Mesenchymal stem cell (in vitro differentiated cells and primary cell): ENCODE measurements at regions not wholly inside any gene's neighbourhood (a gene's known extent, or its start where the extent isn't known, plus 50 kb on each side); places are given as distances from the start of the nearest gene placed in this dataset.

Experiments used
- DNase-seq: peaks from one replicate; pipeline ENCODE4 v3.0.0-alpha.2; 2013
- H2AFZ ChIP-seq: one replicate; pipeline ENCODE4 v1.6.1; 2013; ENCODE audit warnings: low read depth, mild to moderate bottlenecking, control low read depth, inconsistent platforms, low read length, moderate library complexity
- H2AK5ac ChIP-seq: 2 replicates; pipeline ENCODE4 v1.6.1; 2013; ENCODE audit warnings: low read length, moderate library complexity, mild to moderate bottlenecking, inconsistent platforms; ENCODE audit not compliant: severe bottlenecking
- H2BK120ac ChIP-seq: one replicate; pipeline ENCODE4 v1.6.1; 2013; ENCODE audit warnings: low read depth, mild to moderate bottlenecking, inconsistent platforms, low read length, moderate library complexity
- H2BK12ac ChIP-seq, 2 experiments: one replicate each; pipeline ENCODE4 v1.6.1; 2013; ENCODE audit warnings: inconsistent platforms in 2 of 2, low read length in 2 of 2, mild to moderate bottlenecking in 2 of 2, moderate library complexity in 2 of 2, control low read depth in 1 of 2
- H2BK15ac ChIP-seq: one replicate; pipeline ENCODE4 v1.6.1; 2013; ENCODE audit warnings: mild to moderate bottlenecking, low read depth, inconsistent platforms; ENCODE audit not compliant: poor library complexity, severe bottlenecking
- H2BK5ac ChIP-seq: 2 replicates; pipeline ENCODE4 v1.6.1; 2013; ENCODE audit warnings: low read depth, mild to moderate bottlenecking, low read length, control low read depth, inconsistent platforms; ENCODE audit not compliant: poor library complexity, severe bottlenecking
- H3K14ac ChIP-seq, 2 experiments: one replicate each; pipeline ENCODE4 v1.6.1; 2013; ENCODE audit warnings: inconsistent platforms in 2 of 2, low read length in 2 of 2, control low read depth in 1 of 2, mild to moderate bottlenecking in 1 of 2, moderate library complexity in 1 of 2
- H3K18ac ChIP-seq, 2 experiments: one replicate each; pipeline ENCODE4 v1.6.1; 2013; ENCODE audit warnings: inconsistent platforms in 2 of 2, low read length in 2 of 2, control low read depth in 1 of 2, low read depth in 1 of 2, mild to moderate bottlenecking in 1 of 2
- H3K23ac ChIP-seq, 2 experiments: one replicate each; pipeline ENCODE4 v1.6.1; 2013; ENCODE audit warnings: inconsistent platforms in 2 of 2, low read length in 2 of 2, mild to moderate bottlenecking in 2 of 2, moderate library complexity in 2 of 2, control low read depth in 1 of 2
- H3K27ac ChIP-seq: 2 replicates; pipeline ENCODE4 v1.5.1; 2013; ENCODE audit warnings: mild to moderate bottlenecking, moderate library complexity, low read length, control low read depth, inconsistent platforms; ENCODE audit not compliant: poor library complexity, severe bottlenecking
- H3K27me3 ChIP-seq, 2 experiments: 2 replicates each; pipeline versions ENCODE4 v1.6.1 to v1.7.0; 2013; ENCODE audit warnings: low read length in 2 of 2, mild to moderate bottlenecking in 2 of 2, moderate library complexity in 2 of 2, control low read depth in 1 of 2, inconsistent platforms in 1 of 2; ENCODE audit not compliant: control insufficient read depth in 1 of 2, insufficient read depth in 1 of 2
- H3K36me3 ChIP-seq, 2 experiments: 2 replicates each; pipeline versions ENCODE4 v1.6.1 to v1.7.0; 2013; ENCODE audit warnings: low read length in 2 of 2, control low read depth in 1 of 2, inconsistent platforms in 1 of 2, low read depth in 1 of 2, mild to moderate bottlenecking in 1 of 2; ENCODE audit not compliant: insufficient read depth in 2 of 2, control insufficient read depth in 1 of 2
- H3K4ac ChIP-seq, 2 experiments: one replicate each; pipeline ENCODE4 v1.6.1; 2013; ENCODE audit warnings: inconsistent platforms in 2 of 2, low read length in 2 of 2, mild to moderate bottlenecking in 2 of 2, moderate library complexity in 2 of 2, control low read depth in 1 of 2, low read depth in 1 of 2
- H3K4me1 ChIP-seq: 2 replicates; pipeline ENCODE4 v1.6.1; 2013; ENCODE audit warnings: low read depth, low read length, control low read depth; ENCODE audit not compliant: control insufficient read depth, insufficient read depth
- H3K4me2 ChIP-seq: 2 replicates; pipeline ENCODE4 v1.6.1; 2013; ENCODE audit warnings: low read length, mild to moderate bottlenecking, inconsistent platforms; ENCODE audit not compliant: poor library complexity, severe bottlenecking
- H3K4me3 ChIP-seq, 2 experiments: 2 replicates each; pipeline versions ENCODE4 v1.5.1 to v1.7.0; 2013; ENCODE audit warnings: low read length in 2 of 2, mild to moderate bottlenecking in 2 of 2, control low read depth in 1 of 2, low read depth in 1 of 2; ENCODE audit not compliant: insufficient read depth in 1 of 2
- H3K79me1 ChIP-seq: replicated peaks from 2 replicates; pipeline ENCODE4 v1.6.1; 2013; ENCODE audit warnings: mild to moderate bottlenecking, control low read depth, low read length, inconsistent platforms; ENCODE audit not compliant: poor library complexity, severe bottlenecking
- H3K9ac ChIP-seq: 2 replicates; pipeline ENCODE4 v1.7.0; 2013; ENCODE audit warnings: mild to moderate bottlenecking, low read length, moderate library complexity
- H3K9me3 ChIP-seq: 2 replicates; pipeline ENCODE4 v1.7.0; 2013; ENCODE audit warnings: mild to moderate bottlenecking, low read length; ENCODE audit not compliant: control insufficient read depth
- H4K8ac ChIP-seq: one replicate; pipeline ENCODE4 v1.6.1; 2013; ENCODE audit warnings: inconsistent platforms, mild to moderate bottlenecking, low read length, moderate library complexity
- H4K91ac ChIP-seq: one replicate; pipeline ENCODE4 v1.6.1; 2013; ENCODE audit warnings: mild to moderate bottlenecking, low read length, inconsistent platforms
- WGBS: methylation state at CpG from one replicate; pipeline ENCODE4 v1.1.7; 2013; ENCODE audit warnings: mixed read lengths; 5-methylcytosine and 5-hydroxymethylcytosine counted together

- no peak overlapping the region for H2BK12ac ChIP-seq
These were observed 392.0 kb downstream of the EFNA5 start for GRCh38 chr5:107278774-107279173.

GRCh38 chr5:107277485-107278125 lies 393.1 kb downstream of the EFNA5 start:
- no peak overlapping the region for H2BK12ac ChIP-seq
- H4K91ac ChIP-seq, result no peak overlapping the region
- no peak overlapping the region for H3K27ac ChIP-seq
- no peak overlapping the region for H3K4ac ChIP-seq
- H3K14ac ChIP-seq, result no peak overlapping the region
- no peak overlapping the region for H2BK15ac ChIP-seq
- H3K23ac ChIP-seq, result no peak overlapping the region
- no peak for DNase-seq
- H2BK120ac ChIP-seq, result no peak overlapping the region
- peaks cover 1% of the 10 kb centered on the region for H3K4me1 ChIP-seq
- no peak overlapping the region for H3K4me2 ChIP-seq
- H3K4me3 ChIP-seq, result no peak overlapping the region
- H2AFZ ChIP-seq, result no peak overlapping the region
- peak overlapping the region; percentile 90 for H2AK5ac ChIP-seq
- no peaks in the 10 kb centered on the region for H3K79me1 ChIP-seq
- H2BK5ac ChIP-seq, result no peak overlapping the region
- H3K9me3 ChIP-seq, result no peaks in the 10 kb centered on the region
- no peaks in the 10 kb centered on the region for H3K36me3 ChIP-seq
- no peak overlapping the region for H4K8ac ChIP-seq
- H3K27me3 ChIP-seq, result no peaks in the 10 kb centered on the region
- H3K9ac ChIP-seq, result no peak overlapping the region
- H3K18ac ChIP-seq, result no peak overlapping the region
- WGBS, result 100% methylated on average over 2 of the region's 5 CpGs

More at GRCh38 chr5:107278774-107279173, 392.0 kb downstream of the EFNA5 start:
- Histone ChIP-seq H2BK5ac (no peak overlapping the region), H3K4ac (no peak overlapping the region), H3K23ac (no peak overlapping the region), H3K14ac (no peak overlapping the region), H3K27ac (no peak overlapping the region), H4K8ac (no peak overlapping the region), H3K18ac (no peak overlapping the region), H3K9ac (no peak overlapping the region), H3K79me1 (no peaks in the 10 kb centered on the region), H3K4me2 (no peak overlapping the region), H2AFZ (no peak overlapping the region), H2BK120ac (no peak overlapping the region), H4K91ac (no peak overlapping the region), H3K4me3 (no peak overlapping the region), H2BK15ac (no peak overlapping the region), H3K27me3 (no peaks in the 10 kb centered on the region), H2AK5ac (no peak overlapping the region), H3K36me3 (no peaks in the 10 kb centered on the region), H3K4me1 (peaks cover 1% of the 10 kb centered on the region), H3K9me3 (no peaks in the 10 kb centered on the region)
- 40% methylated on average over 1 of the region's 4 CpGs for WGBS
- no peak for DNase-seq

GRCh38 chr5:107275333-107275732 lies 395.4 kb downstream of the EFNA5 start:
- no CpG with 5 or more reads among the region's 1 CpG for WGBS
- H2AK5ac ChIP-seq, result no peak overlapping the region
- no peak overlapping the region for H3K27ac ChIP-seq
- H2BK5ac ChIP-seq, result no peak overlapping the region
- no peak overlapping the region for H2BK15ac ChIP-seq
- no peak overlapping the region for H2BK120ac ChIP-seq
- no peaks in the 10 kb centered on the region for H3K4me1 ChIP-seq
- H3K4me3 ChIP-seq, result no peak overlapping the region
- no peak overlapping the region for H2AFZ ChIP-seq
- H4K8ac ChIP-seq, result no peak overlapping the region
- no peak overlapping the region for H3K9ac ChIP-seq
- H2BK12ac ChIP-seq, result no peak overlapping the region
- no peaks in the 10 kb centered on the region for H3K79me1 ChIP-seq
- no peak for DNase-seq
- H3K4ac ChIP-seq, result no peak overlapping the region
- H3K14ac ChIP-seq, result no peak overlapping the region
- no peak overlapping the region for H3K18ac ChIP-seq
- no peaks in the 10 kb centered on the region for H3K9me3 ChIP-seq
- H3K4me2 ChIP-seq, result no peak overlapping the region
- no peaks in the 10 kb centered on the region for H3K36me3 ChIP-seq
- H3K27me3 ChIP-seq, result no peaks in the 10 kb centered on the region
- H4K91ac ChIP-seq, result no peak overlapping the region
- no peak overlapping the region for H3K23ac ChIP-seq

- DNase-seq, result no peak
- H2AK5ac ChIP-seq, result no peak overlapping the region
- H2AFZ ChIP-seq, result no peak overlapping the region
- H2BK15ac ChIP-seq, result no peak overlapping the region
- H3K27me3 ChIP-seq, result no peaks in the 10 kb centered on the region
- no peaks in the 10 kb centered on the region for H3K4me1 ChIP-seq
- no peak overlapping the region for H3K14ac ChIP-seq
- no peak overlapping the region for H2BK120ac ChIP-seq
- no peak overlapping the region for H3K23ac ChIP-seq
- no peak overlapping the region for H2BK12ac ChIP-seq
- no peak overlapping the region for H3K9ac ChIP-seq
- no peak overlapping the region for H4K91ac ChIP-seq
- no peaks in the 10 kb centered on the region for H3K36me3 ChIP-seq
- H4K8ac ChIP-seq, result no peak overlapping the region
- WGBS, result no CpG with 5 or more reads among the region's 1 CpG
- H3K79me1 ChIP-seq, result no peaks in the 10 kb centered on the region
- H3K4ac ChIP-seq, result no peak overlapping the region
- H2BK5ac ChIP-seq, result no peak overlapping the region
- H3K4me3 ChIP-seq, result no peak overlapping the region
- no peak overlapping the region for H3K4me2 ChIP-seq
- no peak overlapping the region for H3K27ac ChIP-seq
- no peak overlapping the region for H3K18ac ChIP-seq
- no peaks in the 10 kb centered on the region for H3K9me3 ChIP-seq
These were observed 396.2 kb downstream of the EFNA5 start for GRCh38 chr5:107274571-107274970.
